BJ (cell line): ENCODE measurements at regions not wholly inside any gene's neighbourhood (a gene's known extent, or its start where the extent isn't known, plus 50 kb on each side); places are given as distances from the start of the nearest gene placed in this dataset.
A peak's percentile ranks its signal among the peaks of the same experiment; 100 is the strongest.

Experiments used
- CTCF ChIA-PET: fragments of 350-600 bp; formaldehyde crosslinking; extraction: SDS; loops from one replicate; lab custom pipeline; 2021; ENCODE audit warnings: antibody characterized with exemption, inconsistent platforms; lab: Yijun Ruan, JAX
- POLR2A ChIA-PET: fragments of 300-600 bp; sonication (Branson Sonifier 250); formaldehyde crosslinking; extraction: SDS; loops from one replicate; lab custom pipeline; 2021; ENCODE audit warnings: antibody characterized with exemption; lab: Charles Lee
- DNase-seq: peaks from one replicate; pipeline ENCODE4 v3.0.0-alpha.2; 2011; ENCODE audit warnings: low read depth
- H3K27me3 ChIP-seq: 2 replicates; pipeline ENCODE4 v1.6.0; 2011; ENCODE audit warnings: low read length; ENCODE audit not compliant: control insufficient read depth, insufficient read depth
- H3K36me3 ChIP-seq: 2 replicates; pipeline ENCODE4 v1.5.1; 2011; ENCODE audit warnings: low read length; ENCODE audit not compliant: control insufficient read depth, insufficient read depth
- H3K4me3 ChIP-seq: 2 replicates; pipeline ENCODE4 v1.5.1; 2011; ENCODE audit warnings: low read depth, mild to moderate bottlenecking, control low read depth, low read length
- CTCF ChIP-seq: IDR thresholded peaks from 2 replicates; pipeline ENCODE4 v1.5.1; 2011; ENCODE audit warnings: low read depth, mild to moderate bottlenecking, control low read depth, inconsistent platforms, low read length, moderate library complexity; ENCODE audit not compliant: insufficient read depth

GRCh38 chr10:28147706-28148105 lies 148.8 kb upstream of the ODAD2 start:
- CTCF ChIA-PET, result no interaction called here
- DNase-seq, result no peak
- no peak for TF ChIP-seq CTCF
- H3K27me3 ChIP-seq, result no peaks in the 10 kb centered on the region
- POLR2A ChIA-PET, result no interaction called here
- H3K4me3 ChIP-seq, result no peak overlapping the region
- H3K36me3 ChIP-seq, result no peaks in the 10 kb centered on the region

DNA sequence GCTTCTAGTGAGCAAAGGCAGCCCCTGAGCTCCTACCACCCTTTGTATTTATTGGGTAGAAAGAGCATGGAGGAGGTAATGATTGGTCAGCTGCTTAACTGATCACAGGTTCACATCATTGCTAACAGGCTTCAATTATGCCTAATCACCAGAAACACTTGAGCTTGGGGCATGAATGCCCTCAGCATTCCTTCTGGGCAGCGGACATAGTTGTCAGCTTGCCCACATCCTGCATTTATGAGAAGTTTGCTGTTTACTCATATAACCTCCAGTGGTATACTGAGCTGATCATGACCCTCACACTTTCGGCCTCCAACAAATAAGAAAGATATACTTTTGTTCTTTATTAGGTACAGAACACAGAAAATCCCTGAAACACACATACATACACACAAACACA lies 140.3 kb upstream of the ODAD2 start:
- ChIA-PET CTCF (interaction anchor here (0.6 to 1.6 kb wide), 8 partner anchors 10 to 574 kb away, joined by 3 to 9 read pairs (median 3); no protein-coding TSS in a partner anchor), POLR2A (interaction anchor here (0.6 kb wide), 1 partner anchor 624 kb away, joined by 3 read pairs; no protein-coding TSS in a partner anchor)
- no peak for TF ChIP-seq CTCF
- Histone ChIP-seq H3K36me3 (no peaks in the 10 kb centered on the region), H3K27me3 (no peaks in the 10 kb centered on the region), H3K4me3 (no peak overlapping the region)
- DNase-seq, result no peak

DNA sequence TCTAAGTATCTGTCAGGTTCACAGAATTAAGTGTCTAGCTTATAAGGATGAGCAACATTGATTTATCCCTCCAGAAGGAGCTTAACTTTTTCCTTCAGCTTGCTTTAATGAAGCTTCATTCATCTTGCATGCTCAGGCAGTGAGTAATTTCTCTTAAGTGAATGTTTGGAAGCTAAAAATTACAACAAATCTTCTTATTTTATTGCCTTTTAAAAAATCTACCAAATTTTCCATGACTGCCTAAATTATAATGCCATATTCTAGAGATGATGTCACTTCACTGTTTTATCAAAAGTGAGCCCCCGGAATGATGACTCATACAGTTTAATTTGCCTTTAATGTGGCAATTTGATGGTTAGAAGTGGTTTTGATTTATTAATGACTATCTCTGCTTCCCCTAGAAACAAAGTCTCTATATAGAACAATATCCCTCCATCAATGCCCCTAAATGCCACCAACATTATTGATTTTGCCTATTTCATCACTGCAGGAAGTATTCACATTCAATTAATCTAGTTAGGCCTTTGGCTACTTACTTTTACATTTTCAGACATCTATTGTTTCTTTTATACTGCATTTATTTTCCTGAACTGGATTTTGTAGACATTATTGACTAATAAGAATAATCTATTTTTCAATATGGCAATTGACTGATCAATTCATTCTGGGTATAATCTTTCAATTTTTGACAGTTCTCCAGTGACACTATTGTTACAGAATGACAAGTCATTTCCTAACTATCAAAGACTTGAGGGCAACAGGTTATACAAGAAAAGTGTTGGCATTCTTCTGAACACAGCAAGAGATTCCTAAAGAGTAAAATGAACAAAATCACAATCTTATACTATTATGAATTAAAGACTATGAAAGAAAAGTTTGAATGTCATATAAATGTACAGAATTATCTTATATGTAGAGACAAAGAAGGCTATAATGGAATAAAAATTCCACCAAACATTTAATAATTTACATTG lies 139.3 kb upstream of the ODAD2 start:
- ChIA-PET POLR2A (interaction anchor here (0.7 to 0.9 kb wide), 2 partner anchors 60 to 122 kb away, joined by 3 read pairs; no protein-coding TSS in a partner anchor), CTCF (interaction anchor here (0.6 to 1.6 kb wide), 8 partner anchors 11 to 580 kb away, joined by 3 to 9 read pairs (median 4); no protein-coding TSS in a partner anchor)
- Histone ChIP-seq H3K27me3 (no peaks in the 10 kb centered on the region), H3K36me3 (no peaks in the 10 kb centered on the region), H3K4me3 (no peak overlapping the region)
- DNase-seq, result peak; percentile 97
- no peak for TF ChIP-seq CTCF

DNA sequence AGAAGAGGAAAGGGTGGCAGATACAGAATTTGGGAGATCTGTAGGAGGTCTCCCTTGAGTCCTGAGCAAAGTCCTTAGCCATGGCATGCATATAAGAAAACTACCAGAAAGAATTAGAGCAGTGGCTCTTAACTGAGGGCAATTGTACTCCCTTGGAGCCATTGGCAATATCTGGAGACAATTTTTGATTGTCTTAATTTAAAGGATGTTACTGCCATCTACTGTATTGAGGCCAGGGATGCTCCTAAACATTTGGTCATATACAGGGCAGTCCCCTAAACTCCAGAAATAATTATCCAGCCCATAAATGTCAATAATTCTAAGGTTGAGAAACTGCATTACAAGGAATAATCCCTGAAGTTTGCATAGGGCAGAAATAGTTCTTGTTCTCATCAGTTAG lies 136.4 kb upstream of the ODAD2 start:
- ChIA-PET POLR2A (no interaction called here), CTCF (interaction anchor here (0.9 to 2.7 kb wide), 6 partner anchors 81 to 763 kb away, joined by 3 to 7 read pairs (median 4); no protein-coding TSS in a partner anchor)
- TF ChIP-seq CTCF, result peak; percentile 27; the same call in 1 of the 2 replicates
- Histone ChIP-seq H3K36me3 (no peaks in the 10 kb centered on the region), H3K4me3 (no peak overlapping the region), H3K27me3 (no peaks in the 10 kb centered on the region)
- DNase-seq, result no peak

DNA sequence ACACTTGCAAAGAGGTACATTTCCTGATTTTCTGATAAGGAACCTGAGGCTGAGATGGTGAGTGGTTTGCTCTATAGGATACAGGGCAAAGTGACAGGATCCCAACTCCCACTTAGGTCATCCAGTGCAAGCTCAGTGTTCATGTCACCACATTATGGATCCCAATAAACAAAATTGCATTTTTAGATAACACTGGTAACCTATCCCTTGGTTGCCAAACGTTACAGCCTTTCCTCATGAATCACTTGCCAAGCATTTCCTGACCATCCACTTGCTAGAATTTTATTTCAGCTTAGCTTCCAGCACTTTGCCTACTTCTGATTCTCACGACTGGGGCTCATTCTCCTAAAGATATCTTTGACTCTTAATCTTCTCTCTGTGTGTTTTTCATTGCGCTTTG lies 131.4 kb upstream of the ODAD2 start:
- CTCF ChIA-PET, result no interaction called here
- TF ChIP-seq CTCF, result no peak
- DNase-seq, result peak; percentile 50
- no peaks in the 10 kb centered on the region for H3K36me3 ChIP-seq
- POLR2A ChIA-PET, result no interaction called here
- H3K4me3 ChIP-seq, result no peak overlapping the region
- H3K27me3 ChIP-seq, result no peaks in the 10 kb centered on the region
